HEK293 (cell line): ENCODE measurements at regions not wholly inside any gene's neighbourhood (a gene's known extent, or its start where the extent isn't known, plus 50 kb on each side); places are given as distances from the start of the nearest gene placed in this dataset.
"Not testable (repeated sequence)": the region's sequence is repeated elsewhere in the genome, so short reads cannot be mapped to it uniquely, and the experiment has no call there.

ENCODE experiments used
- CTCF ChIA-PET: fragments of 350-600 bp; formaldehyde crosslinking; extraction: SDS; loops from one replicate; lab custom pipeline; 2021; ENCODE audit warnings: antibody characterized with exemption; lab: Yijun Ruan, JAX
- POLR2A ChIA-PET: fragments of 300-600 bp; formaldehyde crosslinking; extraction: SDS; loops from one replicate; lab custom pipeline; 2020; ENCODE audit warnings: antibody characterized with exemption, inconsistent platforms; lab: Yijun Ruan, JAX
- H3K27ac ChIP-seq: fragments of 200-500 bp; sonication (Bioruptor generic); 2 replicates; pipeline ENCODE4 v1.5.1; 2014; ENCODE audit warnings: low read depth, low read length, control low read depth, inconsistent platforms; ENCODE audit errors: extremely low read depth
- H3K36me3 ChIP-seq, 2 experiments: fragments of 200-500 bp in 1 of 2; sonication (Bioruptor generic) in 1 of 2; 1 replicate in 1 of 2; 2 replicates in 1 of 2; pipeline ENCODE4 v1.5.1; 2014 to 2017; ENCODE audit warnings: inconsistent platforms in 2 of 2, low read length in 2 of 2; ENCODE audit not compliant: control insufficient read depth in 2 of 2, insufficient read depth in 1 of 2
- H3K4me1 ChIP-seq: fragments of 200-500 bp; sonication (Bioruptor generic); 2 replicates; pipeline ENCODE4 v1.5.1; 2014; ENCODE audit warnings: mild to moderate bottlenecking, low read length, inconsistent platforms; ENCODE audit not compliant: control insufficient read depth, insufficient read depth
- H3K4me3 ChIP-seq: 2 replicates; pipeline ENCODE4 v1.5.1; 2011; ENCODE audit warnings: low read depth, mild to moderate bottlenecking, control low read depth, low read length, moderate library complexity
- H3K9me3 ChIP-seq: fragments of 200-500 bp; sonication (Bioruptor generic); 2 replicates; pipeline ENCODE4 v1.5.1; 2014; ENCODE audit warnings: low read depth, low read length, inconsistent platforms; ENCODE audit not compliant: control insufficient read depth, insufficient read depth
- ZEB2 ChIP-seq: fragments of 450-650 bp; formaldehyde crosslinking; IDR thresholded peaks from 2 replicates; pipeline ENCODE4 v1.5.1; 2016; ENCODE audit warnings: missing biosample characterization, missing genetic modification characterization
- ZNF140 ChIP-seq: fragments of 450-650 bp; formaldehyde crosslinking; IDR thresholded peaks from 2 replicates; pipeline ENCODE4 v1.5.1; 2016; ENCODE audit warnings: missing biosample characterization, missing genetic modification characterization
- ZNF155 ChIP-seq: fragments of 450-650 bp; formaldehyde crosslinking; IDR thresholded peaks from 2 replicates; pipeline ENCODE4 v1.5.1; 2016; ENCODE audit warnings: missing biosample characterization, missing genetic modification characterization
- ZNF202 ChIP-seq: fragments of 450-650 bp; formaldehyde crosslinking; IDR thresholded peaks from 2 replicates; pipeline ENCODE4 v1.5.1; 2016; ENCODE audit warnings: missing biosample characterization, missing genetic modification characterization, borderline replicate concordance
- ZNF214 ChIP-seq: fragments of 450-650 bp; formaldehyde crosslinking; IDR thresholded peaks from 2 replicates; pipeline ENCODE4 v1.5.1; 2017; ENCODE audit warnings: missing biosample characterization, mild to moderate bottlenecking, missing genetic modification characterization, borderline replicate concordance
- ZNF423 ChIP-seq: fragments of 450-650 bp; formaldehyde crosslinking; IDR thresholded peaks from 2 replicates; pipeline ENCODE4 v1.5.1; 2016; ENCODE audit warnings: missing biosample characterization, missing genetic modification characterization
- ZNF600 ChIP-seq: fragments of 450-650 bp; formaldehyde crosslinking; IDR thresholded peaks from 2 replicates; pipeline ENCODE4 v1.5.1; 2016; ENCODE audit warnings: missing biosample characterization, missing genetic modification characterization
- ZNF624 ChIP-seq: fragments of 450-650 bp; formaldehyde crosslinking; IDR thresholded peaks from 2 replicates; pipeline ENCODE4 v1.5.1; 2017; ENCODE audit warnings: missing biosample characterization, missing genetic modification characterization
- ZNF629 ChIP-seq: fragments of 450-650 bp; formaldehyde crosslinking; IDR thresholded peaks from 2 replicates; pipeline ENCODE4 v1.5.1; 2017; ENCODE audit warnings: missing biosample characterization, missing genetic modification characterization
- ZNF843 ChIP-seq: fragments of 450-650 bp; formaldehyde crosslinking; IDR thresholded peaks from 2 replicates; pipeline ENCODE4 v1.5.1; 2016; ENCODE audit warnings: missing biosample characterization, missing genetic modification characterization
- TF ChIP-seq, protein P1 (sequence below): fragments of 450-650 bp; formaldehyde crosslinking; IDR thresholded peaks from 2 replicates; pipeline ENCODE4 v1.5.0; 2017; ENCODE audit warnings: missing biosample characterization, missing genetic modification characterization, borderline replicate concordance
- TF ChIP-seq, protein P2 (sequence below): fragments of 450-650 bp; formaldehyde crosslinking; IDR thresholded peaks from 2 replicates; pipeline ENCODE4 v1.5.1; 2016; ENCODE audit warnings: missing biosample characterization, missing genetic modification characterization
- TF ChIP-seq, protein P3 (sequence below): fragments of 450-650 bp; formaldehyde crosslinking; IDR thresholded peaks from 2 replicates; pipeline ENCODE4 v1.5.1; 2016; ENCODE audit warnings: missing biosample characterization, missing genetic modification characterization
- TF ChIP-seq, protein P4 (sequence below): fragments of 450-650 bp; formaldehyde crosslinking; IDR thresholded peaks from 2 replicates; pipeline ENCODE4 v1.5.1; 2016; ENCODE audit warnings: missing biosample characterization, missing genetic modification characterization
- TF ChIP-seq, protein P5 (sequence below): fragments of 450-650 bp; formaldehyde crosslinking; IDR thresholded peaks from 2 replicates; pipeline ENCODE4 v1.5.1; 2016; ENCODE audit warnings: missing biosample characterization, missing genetic modification characterization
- TF ChIP-seq, protein P6 (sequence below): fragments of 450-650 bp; formaldehyde crosslinking; IDR thresholded peaks from 2 replicates; pipeline ENCODE4 v1.5.1; 2016; ENCODE audit warnings: missing biosample characterization, missing genetic modification characterization

DNA sequence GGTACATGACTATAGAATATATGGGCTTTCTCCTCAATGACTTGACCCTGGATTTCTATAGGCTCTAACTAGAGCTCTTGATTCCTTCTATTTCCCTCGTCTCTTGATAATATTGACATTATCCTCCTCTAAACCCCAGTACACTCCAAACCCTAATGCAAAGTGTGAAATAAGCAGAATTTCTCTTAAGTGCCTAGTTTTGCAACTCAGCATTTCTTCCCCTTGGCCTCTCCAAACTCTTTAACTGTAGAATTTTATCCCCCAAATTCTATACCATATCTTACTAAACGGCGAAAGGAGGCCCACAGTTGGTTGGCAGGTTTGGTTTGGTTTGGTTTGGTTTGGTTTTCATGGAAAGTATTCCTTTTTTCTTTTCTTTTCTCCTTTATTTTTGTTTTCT is 498.7 kb downstream of the CCER1 start (continued):
- TF ChIP-seq, protein P1, sequence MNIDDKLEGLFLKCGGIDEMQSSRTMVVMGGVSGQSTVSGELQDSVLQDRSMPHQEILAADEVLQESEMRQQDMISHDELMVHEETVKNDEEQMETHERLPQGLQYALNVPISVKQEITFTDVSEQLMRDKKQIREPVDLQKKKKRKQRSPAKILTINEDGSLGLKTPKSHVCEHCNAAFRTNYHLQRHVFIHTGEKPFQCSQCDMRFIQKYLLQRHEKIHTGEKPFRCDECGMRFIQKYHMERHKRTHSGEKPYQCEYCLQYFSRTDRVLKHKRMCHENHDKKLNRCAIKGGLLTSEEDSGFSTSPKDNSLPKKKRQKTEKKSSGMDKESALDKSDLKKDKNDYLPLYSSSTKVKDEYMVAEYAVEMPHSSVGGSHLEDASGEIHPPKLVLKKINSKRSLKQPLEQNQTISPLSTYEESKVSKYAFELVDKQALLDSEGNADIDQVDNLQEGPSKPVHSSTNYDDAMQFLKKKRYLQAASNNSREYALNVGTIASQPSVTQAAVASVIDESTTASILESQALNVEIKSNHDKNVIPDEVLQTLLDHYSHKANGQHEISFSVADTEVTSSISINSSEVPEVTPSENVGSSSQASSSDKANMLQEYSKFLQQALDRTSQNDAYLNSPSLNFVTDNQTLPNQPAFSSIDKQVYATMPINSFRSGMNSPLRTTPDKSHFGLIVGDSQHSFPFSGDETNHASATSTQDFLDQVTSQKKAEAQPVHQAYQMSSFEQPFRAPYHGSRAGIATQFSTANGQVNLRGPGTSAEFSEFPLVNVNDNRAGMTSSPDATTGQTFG, result no peak

DNA sequence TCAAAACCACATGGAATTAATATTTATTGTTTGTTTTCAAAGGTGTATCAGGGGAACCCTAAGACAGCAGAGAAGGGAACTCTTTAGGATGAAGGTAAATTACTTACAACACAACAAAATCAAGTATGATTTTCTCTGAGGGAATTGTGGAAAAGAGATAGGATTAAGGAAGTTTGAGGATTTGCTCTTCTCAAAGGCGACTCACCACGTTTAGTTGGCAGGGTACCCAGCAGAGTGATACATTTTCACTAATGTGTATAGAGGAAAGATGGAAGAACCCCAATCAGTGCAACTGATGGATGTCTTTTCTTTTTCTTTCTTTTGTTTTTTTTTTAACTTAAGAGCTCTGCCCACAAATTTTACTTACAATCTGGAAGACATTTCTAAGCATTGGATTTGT is 499.2 kb downstream of the CCER1 start:
- Histone ChIP-seq H3K9me3 (no peaks in the 10 kb centered on the region), H3K36me3 (no peaks in the 10 kb centered on the region), H3K27ac (no peak overlapping the region), H3K4me3 (no peak overlapping the region), H3K4me1 (no peaks in the 10 kb centered on the region)
- POLR2A ChIA-PET, result no interaction called here
- TF ChIP-seq ZNF155 (tag by site-specific recombination) (no peak), ZNF624 (tag by site-specific recombination) (no peak), ZNF600 (tag by site-specific recombination) (no peak), ZNF423 (tag by site-specific recombination) (no peak)
- TF ChIP-seq, all 188 proteins: peak for 0
- CTCF ChIA-PET, result no interaction called here

DNA sequence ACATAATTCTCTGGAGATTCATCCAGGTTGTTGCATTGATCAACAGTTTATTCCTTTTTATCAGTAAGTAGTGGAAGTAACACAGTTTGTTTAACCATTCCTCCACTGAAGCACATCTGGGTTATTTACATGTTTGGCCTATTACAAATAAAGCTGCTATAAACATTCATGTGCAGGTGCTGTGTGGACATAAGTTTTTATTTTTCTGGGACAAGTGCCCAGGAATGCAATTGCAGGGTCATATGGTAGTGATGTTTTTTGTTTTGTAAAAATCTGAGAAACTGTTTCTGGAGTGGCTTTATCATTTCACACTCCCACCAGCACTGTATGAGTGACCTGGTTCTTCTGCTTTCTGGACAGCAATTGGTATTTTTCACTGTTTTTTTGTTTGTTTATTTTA is 505.4 kb downstream of the CCER1 start:
- H3K4me1 ChIP-seq, result no peaks in the 10 kb centered on the region
- CTCF ChIA-PET, result no interaction called here
- H3K27ac ChIP-seq, result no peak overlapping the region
- TF ChIP-seq, protein P2, sequence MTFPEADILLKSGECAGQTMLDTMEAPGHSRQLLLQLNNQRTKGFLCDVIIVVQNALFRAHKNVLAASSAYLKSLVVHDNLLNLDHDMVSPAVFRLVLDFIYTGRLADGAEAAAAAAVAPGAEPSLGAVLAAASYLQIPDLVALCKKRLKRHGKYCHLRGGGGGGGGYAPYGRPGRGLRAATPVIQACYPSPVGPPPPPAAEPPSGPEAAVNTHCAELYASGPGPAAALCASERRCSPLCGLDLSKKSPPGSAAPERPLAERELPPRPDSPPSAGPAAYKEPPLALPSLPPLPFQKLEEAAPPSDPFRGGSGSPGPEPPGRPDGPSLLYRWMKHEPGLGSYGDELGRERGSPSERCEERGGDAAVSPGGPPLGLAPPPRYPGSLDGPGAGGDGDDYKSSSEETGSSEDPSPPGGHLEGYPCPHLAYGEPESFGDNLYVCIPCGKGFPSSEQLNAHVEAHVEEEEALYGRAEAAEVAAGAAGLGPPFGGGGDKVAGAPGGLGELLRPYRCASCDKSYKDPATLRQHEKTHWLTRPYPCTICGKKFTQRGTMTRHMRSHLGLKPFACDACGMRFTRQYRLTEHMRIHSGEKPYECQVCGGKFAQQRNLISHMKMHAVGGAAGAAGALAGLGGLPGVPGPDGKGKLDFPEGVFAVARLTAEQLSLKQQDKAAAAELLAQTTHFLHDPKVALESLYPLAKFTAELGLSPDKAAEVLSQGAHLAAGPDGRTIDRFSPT (tag by site-specific recombination), result no peak
- TF ChIP-seq ZNF629 (tag by site-specific recombination) (no peak), ZNF214 (tag by site-specific recombination) (no peak), ZEB2 (tag by site-specific recombination) (no peak), ZNF843 (tag by site-specific recombination) (no peak), ZNF202 (tag by site-specific recombination) (no peak), ZNF140 (tag by site-specific recombination) (no peak)
- TF ChIP-seq, protein P3, sequence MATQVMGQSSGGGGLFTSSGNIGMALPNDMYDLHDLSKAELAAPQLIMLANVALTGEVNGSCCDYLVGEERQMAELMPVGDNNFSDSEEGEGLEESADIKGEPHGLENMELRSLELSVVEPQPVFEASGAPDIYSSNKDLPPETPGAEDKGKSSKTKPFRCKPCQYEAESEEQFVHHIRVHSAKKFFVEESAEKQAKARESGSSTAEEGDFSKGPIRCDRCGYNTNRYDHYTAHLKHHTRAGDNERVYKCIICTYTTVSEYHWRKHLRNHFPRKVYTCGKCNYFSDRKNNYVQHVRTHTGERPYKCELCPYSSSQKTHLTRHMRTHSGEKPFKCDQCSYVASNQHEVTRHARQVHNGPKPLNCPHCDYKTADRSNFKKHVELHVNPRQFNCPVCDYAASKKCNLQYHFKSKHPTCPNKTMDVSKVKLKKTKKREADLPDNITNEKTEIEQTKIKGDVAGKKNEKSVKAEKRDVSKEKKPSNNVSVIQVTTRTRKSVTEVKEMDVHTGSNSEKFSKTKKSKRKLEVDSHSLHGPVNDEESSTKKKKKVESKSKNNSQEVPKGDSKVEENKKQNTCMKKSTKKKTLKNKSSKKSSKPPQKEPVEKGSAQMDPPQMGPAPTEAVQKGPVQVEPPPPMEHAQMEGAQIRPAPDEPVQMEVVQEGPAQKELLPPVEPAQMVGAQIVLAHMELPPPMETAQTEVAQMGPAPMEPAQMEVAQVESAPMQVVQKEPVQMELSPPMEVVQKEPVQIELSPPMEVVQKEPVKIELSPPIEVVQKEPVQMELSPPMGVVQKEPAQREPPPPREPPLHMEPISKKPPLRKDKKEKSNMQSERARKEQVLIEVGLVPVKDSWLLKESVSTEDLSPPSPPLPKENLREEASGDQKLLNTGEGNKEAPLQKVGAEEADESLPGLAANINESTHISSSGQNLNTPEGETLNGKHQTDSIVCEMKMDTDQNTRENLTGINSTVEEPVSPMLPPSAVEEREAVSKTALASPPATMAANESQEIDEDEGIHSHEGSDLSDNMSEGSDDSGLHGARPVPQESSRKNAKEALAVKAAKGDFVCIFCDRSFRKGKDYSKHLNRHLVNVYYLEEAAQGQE (tag by site-specific recombination), result no peak
- TF ChIP-seq, protein P4, sequence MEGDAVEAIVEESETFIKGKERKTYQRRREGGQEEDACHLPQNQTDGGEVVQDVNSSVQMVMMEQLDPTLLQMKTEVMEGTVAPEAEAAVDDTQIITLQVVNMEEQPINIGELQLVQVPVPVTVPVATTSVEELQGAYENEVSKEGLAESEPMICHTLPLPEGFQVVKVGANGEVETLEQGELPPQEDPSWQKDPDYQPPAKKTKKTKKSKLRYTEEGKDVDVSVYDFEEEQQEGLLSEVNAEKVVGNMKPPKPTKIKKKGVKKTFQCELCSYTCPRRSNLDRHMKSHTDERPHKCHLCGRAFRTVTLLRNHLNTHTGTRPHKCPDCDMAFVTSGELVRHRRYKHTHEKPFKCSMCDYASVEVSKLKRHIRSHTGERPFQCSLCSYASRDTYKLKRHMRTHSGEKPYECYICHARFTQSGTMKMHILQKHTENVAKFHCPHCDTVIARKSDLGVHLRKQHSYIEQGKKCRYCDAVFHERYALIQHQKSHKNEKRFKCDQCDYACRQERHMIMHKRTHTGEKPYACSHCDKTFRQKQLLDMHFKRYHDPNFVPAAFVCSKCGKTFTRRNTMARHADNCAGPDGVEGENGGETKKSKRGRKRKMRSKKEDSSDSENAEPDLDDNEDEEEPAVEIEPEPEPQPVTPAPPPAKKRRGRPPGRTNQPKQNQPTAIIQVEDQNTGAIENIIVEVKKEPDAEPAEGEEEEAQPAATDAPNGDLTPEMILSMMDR (tag by site-specific recombination), result no peak
- TF ChIP-seq, protein P5, sequence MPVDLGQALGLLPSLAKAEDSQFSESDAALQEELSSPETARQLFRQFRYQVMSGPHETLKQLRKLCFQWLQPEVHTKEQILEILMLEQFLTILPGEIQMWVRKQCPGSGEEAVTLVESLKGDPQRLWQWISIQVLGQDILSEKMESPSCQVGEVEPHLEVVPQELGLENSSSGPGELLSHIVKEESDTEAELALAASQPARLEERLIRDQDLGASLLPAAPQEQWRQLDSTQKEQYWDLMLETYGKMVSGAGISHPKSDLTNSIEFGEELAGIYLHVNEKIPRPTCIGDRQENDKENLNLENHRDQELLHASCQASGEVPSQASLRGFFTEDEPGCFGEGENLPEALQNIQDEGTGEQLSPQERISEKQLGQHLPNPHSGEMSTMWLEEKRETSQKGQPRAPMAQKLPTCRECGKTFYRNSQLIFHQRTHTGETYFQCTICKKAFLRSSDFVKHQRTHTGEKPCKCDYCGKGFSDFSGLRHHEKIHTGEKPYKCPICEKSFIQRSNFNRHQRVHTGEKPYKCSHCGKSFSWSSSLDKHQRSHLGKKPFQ (tag by site-specific recombination), result no peak
- TF ChIP-seq, protein P6, sequence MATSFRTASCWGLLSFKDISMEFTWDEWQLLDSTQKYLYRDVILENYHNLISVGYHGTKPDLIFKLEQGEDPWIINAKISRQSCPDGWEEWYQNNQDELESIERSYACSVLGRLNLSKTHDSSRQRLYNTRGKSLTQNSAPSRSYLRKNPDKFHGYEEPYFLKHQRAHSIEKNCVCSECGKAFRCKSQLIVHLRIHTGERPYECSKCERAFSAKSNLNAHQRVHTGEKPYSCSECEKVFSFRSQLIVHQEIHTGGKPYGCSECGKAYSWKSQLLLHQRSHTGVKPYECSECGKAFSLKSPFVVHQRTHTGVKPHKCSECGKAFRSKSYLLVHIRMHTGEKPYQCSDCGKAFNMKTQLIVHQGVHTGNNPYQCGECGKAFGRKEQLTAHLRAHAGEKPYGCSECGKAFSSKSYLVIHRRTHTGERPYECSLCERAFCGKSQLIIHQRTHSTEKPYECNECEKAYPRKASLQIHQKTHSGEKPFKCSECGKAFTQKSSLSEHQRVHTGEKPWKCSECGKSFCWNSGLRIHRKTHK, result no peak
- no peaks in the 10 kb centered on the region for H3K9me3 ChIP-seq
- POLR2A ChIA-PET, result interaction anchor here (0.6 kb wide), 1 partner anchor 56 kb away, joined by 6 read pairs; no protein-coding TSS in a partner anchor
- H3K36me3 ChIP-seq, result no peaks in the 10 kb centered on the region
- H3K4me3 ChIP-seq, result no peak overlapping the region

DNA sequence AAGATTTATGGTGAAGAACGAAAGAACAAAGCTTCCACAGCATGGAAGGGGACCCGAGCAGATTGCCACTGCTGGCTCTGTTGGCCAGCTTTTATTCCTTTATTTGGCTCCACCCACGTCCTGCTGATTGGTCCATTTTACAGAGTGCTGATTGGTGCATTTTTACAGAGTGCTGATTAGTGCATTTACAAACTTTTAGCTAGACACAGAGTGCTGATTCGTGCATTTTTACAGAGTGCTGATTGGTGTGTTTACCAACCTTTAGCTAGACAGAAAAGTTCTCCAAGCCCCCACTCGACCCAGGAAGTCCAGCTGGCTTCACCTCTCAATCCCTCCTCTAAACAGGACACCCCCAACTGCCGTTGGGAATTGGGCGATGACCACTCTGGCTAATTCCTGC is 511.5 kb downstream of the CCER1 start:
- POLR2A ChIA-PET, CTCF ChIA-PET, H3K9me3 ChIP-seq, H3K4me1 ChIP-seq, H3K27ac ChIP-seq, H3K36me3 ChIP-seq, H3K4me3 ChIP-seq: not testable (repeated sequence)
